ENCODE measurements at regions not wholly inside any gene's neighbourhood (a gene's known extent, or its start where the extent isn't known, plus 50 kb on each side); places are given as distances from the start of the nearest gene placed in this dataset.

GRCh38 chr6:141210901-141211300 is 921.8 kb upstream of the GJE1 start:
- TF ChIP-seq CTCF (conservative IDR thresholded peaks at IDR 0.05; ENCODE audit: low read depth, low read length) (no peak), EZH2 (IDR thresholded peaks at IDR 0.05; ENCODE audit: borderline replicate concordance, low read depth, low read length, poor library complexity, severe bottlenecking) (no peak)

Data from A673 (cell line).